PC-9 (cell line): ENCODE measurements at regions not wholly inside any gene's neighbourhood (a gene's known extent, or its start where the extent isn't known, plus 50 kb on each side); places are given as distances from the start of the nearest gene placed in this dataset.
A peak's percentile ranks its signal among the peaks of the same experiment; 100 is the strongest.

Source experiments
- BruUV-seq: library from RNA; stranded (reverse); fragments of 400-500 nt; replicated peaks from 2 replicates; lab custom pipeline; 2021; lab: Mats Ljungman, UMichigan
- CTCF ChIA-PET: fragments of 300-600 bp; sonication (Branson Sonifier 250); formaldehyde crosslinking; loops from one replicate; lab custom pipeline; 2022; ENCODE audit warnings: antibody characterized with exemption; lab: Charles Lee
- POLR2A ChIA-PET: fragments of 300-600 bp; sonication (Branson Sonifier 250); formaldehyde crosslinking; loops from one replicate; lab custom pipeline; 2022; ENCODE audit warnings: antibody characterized with exemption; ENCODE audit not compliant: unreplicated experiment; lab: Charles Lee
- DNase-seq, 2 experiments: peaks; one replicate each; pipeline versions ENCODE4 v3.0.0 to v3.0.0-alpha.2; 2015 to 2022; ENCODE audit warnings: mixed read lengths in 1 of 2
- H2AFZ ChIP-seq: fragments of 200-600 bp; sonication (generic); 2 replicates; pipeline ENCODE4 v1.8.1; 2017; ENCODE audit warnings: antibody characterized with exemption
- H3F3A ChIP-seq: fragments of 200-600 bp; sonication (generic); 2 replicates; pipeline ENCODE4 v1.8.1; 2017; ENCODE audit warnings: antibody characterized with exemption, mild to moderate bottlenecking, low read depth; ENCODE audit not compliant: insufficient read depth
- H3K27ac ChIP-seq: fragments of 200-600 bp; sonication (generic); 2 replicates; pipeline ENCODE4 v1.6.1; 2016; ENCODE audit warnings: mixed run types
- H3K27me3 ChIP-seq: fragments of 200-600 bp; sonication (generic); 2 replicates; pipeline ENCODE4 v1.6.1; 2016; ENCODE audit warnings: low read depth, mixed run types; ENCODE audit not compliant: insufficient read depth
- H3K36me3 ChIP-seq: fragments of 200-600 bp; sonication (generic); 2 replicates; pipeline ENCODE4 v1.6.1; 2016; ENCODE audit warnings: low read depth, mixed run types
- H3K4me1 ChIP-seq: fragments of 200-600 bp; sonication (generic); replicated peaks from 2 replicates; pipeline ENCODE4 v1.6.1; 2016; ENCODE audit warnings: mixed run types; ENCODE audit not compliant: insufficient read depth
- H3K4me2 ChIP-seq: fragments of 200-600 bp; sonication (generic); 2 replicates; pipeline ENCODE4 v1.6.1; 2017; ENCODE audit warnings: mixed run types
- H3K4me3 ChIP-seq: fragments of 200-600 bp; sonication (generic); 2 replicates; pipeline ENCODE4 v1.6.1; 2016; ENCODE audit warnings: mixed run types
- H3K79me2 ChIP-seq: fragments of 200-600 bp; sonication (generic); 2 replicates; pipeline ENCODE4 v1.6.1; 2017; ENCODE audit warnings: low read depth, mixed run types
- H3K9me2 ChIP-seq: fragments of 200-600 bp; sonication (generic); 2 replicates; pipeline ENCODE4 v1.8.1; 2017; ENCODE audit warnings: mild to moderate bottlenecking; ENCODE audit not compliant: insufficient read depth
- H3K9me3 ChIP-seq: fragments of 200-600 bp; sonication (generic); 2 replicates; pipeline ENCODE4 v1.8.1; 2016; ENCODE audit warnings: low read depth; ENCODE audit not compliant: insufficient read depth
- H4K20me1 ChIP-seq: fragments of 200-600 bp; sonication (generic); 2 replicates; pipeline ENCODE4 v1.8.1; 2017; ENCODE audit not compliant: insufficient read depth
- EZH2 ChIP-seq: fragments of 200-600 bp; sonication (generic); IDR thresholded peaks from 2 replicates; pipeline ENCODE4 v1.8.0; 2017; ENCODE audit warnings: antibody characterized with exemption, low read depth
- intact Hi-C: fragments of 100-400 bp; cut with micrococcal nuclease; formaldehyde crosslinking; loops from one replicate; pipeline ENCODE4 v1.10.0; 2022; ENCODE audit not compliant: unreplicated experiment
- TF ChIP-seq, protein P1 (sequence below): fragments of 200-600 bp; sonication (generic); conservative IDR thresholded peaks from 2 replicates; pipeline ENCODE4 v1.6.1; 2017; ENCODE audit warnings: mixed run types, antibody characterized with exemption, mild to moderate bottlenecking, moderate library complexity

DNA sequence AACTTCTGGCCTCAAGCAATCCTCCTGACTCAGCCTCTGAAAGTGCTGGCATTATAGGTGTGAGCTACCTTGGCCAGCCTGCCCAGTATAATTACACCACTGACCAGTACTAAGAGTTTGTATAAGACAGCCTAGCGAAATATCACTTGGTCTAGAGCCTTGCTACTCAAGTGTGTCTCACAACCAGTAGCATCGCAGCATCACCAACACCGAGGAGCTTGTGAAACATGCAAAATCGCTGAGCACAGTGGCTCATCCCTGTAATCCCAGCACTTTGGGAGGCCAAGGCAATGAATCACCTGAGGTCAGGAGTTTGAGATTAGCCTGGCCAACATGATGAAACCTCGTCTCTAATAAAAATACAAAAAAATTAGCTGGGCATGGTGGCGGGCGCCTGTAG, 102.0 kb upstream of the GATB start:
- Histone ChIP-seq H3F3A (no peaks in the 10 kb centered on the region), H3K9me3 (no peaks in the 10 kb centered on the region), H4K20me1 (no peaks in the 10 kb centered on the region), H3K36me3 (no peaks in the 10 kb centered on the region), H3K79me2 (no peaks in the 10 kb centered on the region), H3K4me3 (no peak overlapping the region), H3K9me2 (no peaks in the 10 kb centered on the region), H3K27me3 (peaks cover 3% of the 10 kb centered on the region; the same call in 1 of the 2 replicates), H2AFZ (no peak overlapping the region), H3K27ac (no peak overlapping the region), H3K4me2 (no peak overlapping the region), H3K4me1 (no peaks in the 10 kb centered on the region)
- intact Hi-C loops: no loop called here
- ChIA-PET POLR2A (no interaction called here), CTCF (no interaction called here)
- BruUV-seq: no TSS peak
- peak in 1 of 2 experiments; percentile 65 for DNase-seq
- TF ChIP-seq, protein P1, sequence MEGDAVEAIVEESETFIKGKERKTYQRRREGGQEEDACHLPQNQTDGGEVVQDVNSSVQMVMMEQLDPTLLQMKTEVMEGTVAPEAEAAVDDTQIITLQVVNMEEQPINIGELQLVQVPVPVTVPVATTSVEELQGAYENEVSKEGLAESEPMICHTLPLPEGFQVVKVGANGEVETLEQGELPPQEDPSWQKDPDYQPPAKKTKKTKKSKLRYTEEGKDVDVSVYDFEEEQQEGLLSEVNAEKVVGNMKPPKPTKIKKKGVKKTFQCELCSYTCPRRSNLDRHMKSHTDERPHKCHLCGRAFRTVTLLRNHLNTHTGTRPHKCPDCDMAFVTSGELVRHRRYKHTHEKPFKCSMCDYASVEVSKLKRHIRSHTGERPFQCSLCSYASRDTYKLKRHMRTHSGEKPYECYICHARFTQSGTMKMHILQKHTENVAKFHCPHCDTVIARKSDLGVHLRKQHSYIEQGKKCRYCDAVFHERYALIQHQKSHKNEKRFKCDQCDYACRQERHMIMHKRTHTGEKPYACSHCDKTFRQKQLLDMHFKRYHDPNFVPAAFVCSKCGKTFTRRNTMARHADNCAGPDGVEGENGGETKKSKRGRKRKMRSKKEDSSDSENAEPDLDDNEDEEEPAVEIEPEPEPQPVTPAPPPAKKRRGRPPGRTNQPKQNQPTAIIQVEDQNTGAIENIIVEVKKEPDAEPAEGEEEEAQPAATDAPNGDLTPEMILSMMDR: no peak
- no peak for TF ChIP-seq EZH2

- peaks cover 3% of the 10 kb centered on the region; the same call in 1 of the 2 replicates for H3K27me3 ChIP-seq
- H3K36me3 ChIP-seq: no peaks in the 10 kb centered on the region
- no peaks in the 10 kb centered on the region for H3K9me3 ChIP-seq
- H3K4me1 ChIP-seq: no peaks in the 10 kb centered on the region
- no peak for DNase-seq
- no peaks in the 10 kb centered on the region for H4K20me1 ChIP-seq
- no peak overlapping the region for H3K4me3 ChIP-seq
- no peak overlapping the region for H3K4me2 ChIP-seq
- no peaks in the 10 kb centered on the region for H3K79me2 ChIP-seq
- H3K27ac ChIP-seq: no peak overlapping the region
- BruUV-seq: no TSS peak
- no peak for TF ChIP-seq EZH2
- TF ChIP-seq, protein P1: no peak
- intact Hi-C loops: no loop called here
- H3F3A ChIP-seq: no peaks in the 10 kb centered on the region
- no peaks in the 10 kb centered on the region for H3K9me2 ChIP-seq
- POLR2A ChIA-PET: no interaction called here
- CTCF ChIA-PET: no interaction called here
- no peak overlapping the region for H2AFZ ChIP-seq
Measured at GRCh38 chr4:151860561-151861093, 99.8 kb upstream of the GATB start.

DNA sequence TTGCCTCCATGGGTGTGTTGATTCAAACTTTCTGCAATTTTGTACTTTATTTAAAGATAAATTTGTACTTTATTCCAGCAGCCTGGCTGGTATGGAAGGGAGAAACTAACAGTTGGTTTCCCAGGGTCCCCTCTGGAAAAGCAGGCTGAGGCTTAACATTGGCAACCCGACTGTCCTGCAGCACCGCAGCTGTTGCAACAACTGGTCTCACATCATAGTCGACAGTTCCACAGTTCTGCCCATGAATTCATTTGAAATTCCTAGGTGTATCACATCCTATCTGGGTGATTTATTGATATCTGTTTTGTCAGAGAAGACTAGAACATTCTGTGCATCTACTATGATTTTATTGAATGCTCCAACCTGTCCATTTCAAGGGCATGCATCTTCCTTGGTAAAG, 98.8 kb upstream of the GATB start:
- H3K36me3 ChIP-seq: no peaks in the 10 kb centered on the region
- no peaks in the 10 kb centered on the region for H3K79me2 ChIP-seq
- ChIA-PET CTCF (no interaction called here), POLR2A (no interaction called here)
- peaks cover 3% of the 10 kb centered on the region; the same call in 1 of the 2 replicates for H3K27me3 ChIP-seq
- H3F3A ChIP-seq: no peaks in the 10 kb centered on the region
- no peaks in the 10 kb centered on the region for H4K20me1 ChIP-seq
- H3K4me2 ChIP-seq: no peak overlapping the region
- no peak overlapping the region for H3K27ac ChIP-seq
- intact Hi-C loops: no loop called here
- TF ChIP-seq EZH2: no peak
- TF ChIP-seq, protein P1: no peak
- H3K4me3 ChIP-seq: no peak overlapping the region
- BruUV-seq: no TSS peak
- H3K9me3 ChIP-seq: no peaks in the 10 kb centered on the region
- H3K4me1 ChIP-seq: no peaks in the 10 kb centered on the region
- no peak for DNase-seq
- no peaks in the 10 kb centered on the region for H3K9me2 ChIP-seq
- no peak overlapping the region for H2AFZ ChIP-seq
